HepG2 (cell line): ENCODE measurements at regions not wholly inside any gene's neighbourhood (a gene's known extent, or its start where the extent isn't known, plus 50 kb on each side); places are given as distances from the start of the nearest gene placed in this dataset.

Experiments used
- ATAC-seq: fragments of 200-7000 bp; cut with Tn5 transposase; 3 replicates; pipeline ENCODE4 v1.9.1; 2020; ENCODE audit warnings: mild to moderate bottlenecking, moderate library complexity
- BruUV-seq: library from RNA; stranded (reverse); fragments of 400-500 nt; replicated peaks from 2 replicates; lab custom pipeline; 2021; lab: Mats Ljungman, UMichigan
- CTCF ChIA-PET: fragments of 300-600 bp; formaldehyde crosslinking; extraction: SDS; loops from one replicate; lab custom pipeline; 2021; ENCODE audit warnings: low total read pairs, inconsistent platforms, low intra/inter-chr PET ratio; lab: Yijun Ruan, JAX
- POLR2A ChIA-PET: fragments of 350-600 bp; sonication (Branson Sonifier 250); formaldehyde crosslinking; loops from one replicate; lab custom pipeline; 2020; ENCODE audit warnings: antibody characterized with exemption, inconsistent platforms; lab: Yijun Ruan, JAX
- DNase-seq: peaks from one replicate; pipeline ENCODE4 v3.0.0-alpha.2; 2015; ENCODE audit warnings: low spot score
- FAIRE-seq: peaks from 3 replicates; lab custom pipeline; 2011; peaks lifted over from hg19 to GRCh38; lab: Jason Lieb, UNC
- H2AFZ ChIP-seq: one replicate; pipeline ENCODE4 v1.6.1; 2011; ENCODE audit warnings: low read length, inconsistent platforms
- H3K27ac ChIP-seq: fragments of 300-600 bp; 3 replicates; pipeline ENCODE4 v1.8.0; 2011; ENCODE audit warnings: mixed run types, mild to moderate bottlenecking, mixed read lengths, low read length, inconsistent platforms; ENCODE audit not compliant: insufficient read depth; ENCODE audit errors: extremely low read length
- H3K27me3 ChIP-seq, 2 experiments: fragments of 200-600 bp in 1 of 2; 2 replicates in 1 of 2; 3 replicates in 1 of 2; pipeline versions ENCODE4 v1.6.0 to v1.8.0; 2011; ENCODE audit warnings: low read length in 2 of 2, mild to moderate bottlenecking in 2 of 2, moderate library complexity in 2 of 2, inconsistent platforms in 1 of 2; ENCODE audit not compliant: insufficient read depth in 2 of 2, control insufficient read depth in 1 of 2
- H3K36me3 ChIP-seq, 2 experiments: fragments of 200-600 bp in 1 of 2; replicated peaks in 1 of 2; 2 replicates in 1 of 2; 3 replicates in 1 of 2; pipeline versions ENCODE4 v1.5.1 to v1.8.0; 2011; ENCODE audit warnings: low read length in 2 of 2, inconsistent platforms in 1 of 2; ENCODE audit not compliant: insufficient read depth in 2 of 2, control insufficient read depth in 1 of 2
- H3K4me1 ChIP-seq: 2 replicates; pipeline ENCODE4 v1.5.1; 2012; ENCODE audit warnings: low read length, inconsistent platforms; ENCODE audit not compliant: insufficient read depth
- H3K4me2 ChIP-seq: 2 replicates; pipeline ENCODE4 v1.6.0; 2011; ENCODE audit warnings: low read depth, low read length, inconsistent platforms
- H3K4me3 ChIP-seq, 3 experiments: fragments of 200-600 bp in 1 of 3; sonication (generic), shearing (Covaris generic) in 1 of 3; replicated peaks in 1 of 3; 2 replicates each; pipeline ENCODE4 v1.5.1; 2011 to 2016; ENCODE audit warnings: low read length in 3 of 3, inconsistent platforms in 2 of 3, low read depth in 2 of 3, mild to moderate bottlenecking in 2 of 3, control low read depth in 1 of 3, mixed read lengths in 1 of 3; ENCODE audit not compliant: insufficient read depth in 1 of 3
- H3K79me2 ChIP-seq: one replicate; pipeline ENCODE4 v1.6.1; 2011; ENCODE audit warnings: low read length, inconsistent platforms; ENCODE audit not compliant: insufficient read depth
- H3K9ac ChIP-seq: 2 replicates; pipeline ENCODE4 v1.6.0; 2011; ENCODE audit warnings: mild to moderate bottlenecking, low read depth, low read length, inconsistent platforms; ENCODE audit not compliant: insufficient read depth
- H3K9me3 ChIP-seq: 2 replicates; pipeline ENCODE4 v1.5.1; 2012; ENCODE audit warnings: mild to moderate bottlenecking, low read length
- H4K20me1 ChIP-seq: 2 replicates; pipeline ENCODE4 v1.6.0; 2011; ENCODE audit warnings: inconsistent platforms, mild to moderate bottlenecking, low read length, moderate library complexity; ENCODE audit not compliant: insufficient read depth
- MTF2 ChIP-seq: sonication (generic); formaldehyde crosslinking; IDR thresholded peaks from 2 replicates; pipeline ENCODE4 v1.5.0; 2020; ENCODE audit warnings: missing genetic modification reagents, borderline replicate concordance
- SOX6 ChIP-seq, 2 experiments: fragments of 450-650 bp in 1 of 2; sonication (generic) in 1 of 2; formaldehyde crosslinking in 1 of 2; IDR thresholded peaks; 2 replicates each; pipeline versions ENCODE4 v1.4.0 to v1.6.1; 2017 to 2020; ENCODE audit warnings: antibody characterized with exemption in 1 of 2, mild to moderate bottlenecking in 1 of 2, missing genetic modification reagents in 1 of 2
- ZNF724P ChIP-seq: sonication (generic); formaldehyde crosslinking; IDR thresholded peaks from 2 replicates; pipeline ENCODE4 v1.8.0; 2022; ENCODE audit warnings: missing genetic modification reagents, borderline replicate concordance
- ZNF780A ChIP-seq: sonication (generic); formaldehyde crosslinking; IDR thresholded peaks from 2 replicates; pipeline ENCODE4 v1.8.0; 2022; ENCODE audit warnings: mild to moderate bottlenecking, missing genetic modification reagents, moderate library complexity
- ZNF782 ChIP-seq: sonication (generic); formaldehyde crosslinking; IDR thresholded peaks from 2 replicates; pipeline ENCODE4 v1.4.0; 2020; ENCODE audit warnings: missing genetic modification reagents, mild to moderate bottlenecking, borderline replicate concordance
- WGBS: methylation state at CpG from one replicate; pipeline ENCODE4 v1.1.6; 2017; ENCODE audit warnings: low lambda C conversion rate; 5-methylcytosine and 5-hydroxymethylcytosine counted together
- in situ Hi-C: cut with HindIII; loops from 2 replicates; pipeline ENCODE4 v1.10.0; 2017; ENCODE audit warnings: low pct_unique_long_range_greater_than_20kb; ENCODE audit not compliant: extremely low pct_ligation_motif_present
- intact Hi-C: fragments of 100-400 bp; cut with micrococcal nuclease; formaldehyde crosslinking; loops from one replicate; pipeline ENCODE4 v1.10.0; 2022; ENCODE audit not compliant: unreplicated experiment

GRCh38 chr5:57955511-57955910, 472.9 kb upstream of the ACTBL2 start:
- no TSS peak for BruUV-seq
- TF ChIP-seq MTF2 (CRISPR knock-in tag) (no peak), SOX6 (IDR thresholded peaks at IDR 0.05) (no peak), SOX6 (CRISPR knock-in tag; IDR thresholded peaks at IDR 0.05) (no peak), ZNF724P (CRISPR knock-in tag) (no peak)
- in situ Hi-C loops (no loop called here), intact Hi-C loops (no loop called here)
- no peaks in the 10 kb centered on the region for H3K27me3 ChIP-seq
- H3K27ac ChIP-seq = no peak overlapping the region
- no peak overlapping the region for H2AFZ ChIP-seq
- no peaks in the 10 kb centered on the region for H3K9me3 ChIP-seq
- ATAC-seq = no peak
- H3K4me3 ChIP-seq = no peak overlapping the region
- ChIA-PET POLR2A (no interaction called here), CTCF (no interaction called here)
- H3K4me1 ChIP-seq = no peaks in the 10 kb centered on the region
- H4K20me1 ChIP-seq = no peaks in the 10 kb centered on the region
- WGBS = 0% methylated on average over 1 of the region's 1 CpG
- H3K79me2 ChIP-seq = no peaks in the 10 kb centered on the region
- no peak for FAIRE-seq
- no peak overlapping the region for H3K9ac ChIP-seq
- no peaks in the 10 kb centered on the region for H3K36me3 ChIP-seq
- no peak overlapping the region for H3K4me2 ChIP-seq
- DNase-seq = no peak

GRCh38 chr5:57953792-57954191, 471.2 kb upstream of the ACTBL2 start:
- TF ChIP-seq ZNF782 (CRISPR knock-in tag) = no peak
- no peak for TF ChIP-seq ZNF780A (CRISPR knock-in tag)
- DNase-seq (no peak), ATAC-seq (no peak), FAIRE-seq (no peak)
- BruUV-seq = no TSS peak
- no peak overlapping the region for H3K27ac ChIP-seq
- no peaks in the 10 kb centered on the region for H3K4me1 ChIP-seq
- CTCF ChIA-PET = no interaction called here
- H2AFZ ChIP-seq = no peak overlapping the region
- intact Hi-C loops = loop anchor here (1.0 kb wide), 1 partner anchor 24 kb away; no protein-coding TSS in a partner anchor
- H4K20me1 ChIP-seq = no peaks in the 10 kb centered on the region
- no peaks in the 10 kb centered on the region for H3K9me3 ChIP-seq
- POLR2A ChIA-PET = no interaction called here
- no peaks in the 10 kb centered on the region for H3K27me3 ChIP-seq
- in situ Hi-C loops = no loop called here
- no peaks in the 10 kb centered on the region for H3K36me3 ChIP-seq
- no peak overlapping the region for H3K4me2 ChIP-seq
- H3K79me2 ChIP-seq = no peaks in the 10 kb centered on the region
- 0% methylated on average over 2 of the region's 2 CpGs for WGBS
- H3K4me3 ChIP-seq = no peak overlapping the region
- no peak overlapping the region for H3K9ac ChIP-seq
